ENCODE measurements at regions not wholly inside any gene's neighbourhood (a gene's known extent, or its start where the extent isn't known, plus 50 kb on each side); places are given as distances from the start of the nearest gene placed in this dataset.

- TF ChIP-seq CREB3 (tag; conservative IDR thresholded peaks at IDR 0.05; ENCODE audit: low read depth): no peak
- TF ChIP-seq BMI1 (IDR thresholded peaks at IDR 0.05; ENCODE audit: low read length): no peak
- TF ChIP-seq CAMTA2 (CRISPR knock-in tag; conservative IDR thresholded peaks at IDR 0.05): 0 out of 2 replicates have a peak, but pooled peaks have one; percentile 39
- no peak for TF ChIP-seq XRCC5 (IDR thresholded peaks at IDR 0.05; ENCODE audit: low read depth, low read length)
- TF ChIP-seq SIX5 (IDR thresholded peaks at IDR 0.05; ENCODE audit: borderline replicate concordance in 1 of 2, insufficient read depth in 1 of 2, low read depth in 1 of 2, low read length in 2 of 2): 0 out of 4 replicates have a peak, but pooled peaks of 1 of the 2 experiments have one; percentile 10
- TF ChIP-seq GTF2E2 (tag; IDR thresholded peaks at IDR 0.05): peak; percentile 98
- TF ChIP-seq EGR1 (conservative IDR thresholded peaks at IDR 0.05): no peak
- no peak for TF ChIP-seq ZNF764 (CRISPR knock-in tag; IDR thresholded peaks at IDR 0.05; ENCODE audit: low read depth)
- peak; percentile 84 for TF ChIP-seq TFAP4 (CRISPR knock-in tag; IDR thresholded peaks at IDR 0.05; ENCODE audit: borderline replicate concordance)
- no peak for TF ChIP-seq TEAD2 (tag; IDR thresholded peaks at IDR 0.05)
- TF ChIP-seq MAFF (IDR thresholded peaks at IDR 0.05; ENCODE audit: low read length): no peak
- no peak for TF ChIP-seq ELF2 (CRISPR knock-in tag; IDR thresholded peaks at IDR 0.05)
- TF ChIP-seq PHF8 (IDR thresholded peaks at IDR 0.05; ENCODE audit: borderline replicate concordance, low read length): peak; percentile 32; the same call in 1 of the 2 replicates
- TF ChIP-seq CEBPG (CRISPR knock-in tag; IDR thresholded peaks at IDR 0.05): peak; percentile 78
- TF ChIP-seq CEBPG (tag; conservative IDR thresholded peaks at IDR 0.05 in 1 of 2, IDR thresholded peaks at IDR 0.05 in 1 of 2): peak; percentile 87 to 92
- TF ChIP-seq DDX20 (tag; IDR thresholded peaks at IDR 0.05; ENCODE audit: low read depth): no peak
- peak; percentile 90 for TF ChIP-seq TBP (optimal IDR thresholded peaks at IDR 0.05; ENCODE audit: low read depth, low read length)
- TF ChIP-seq ZNF57 (CRISPR knock-in tag; IDR thresholded peaks at IDR 0.05): peak; percentile 53; the same call in 1 of the 2 replicates
- peak; percentile 71 for TF ChIP-seq TOE1 (IDR thresholded peaks at IDR 0.05; ENCODE audit: borderline replicate concordance)
- no peak; the same call in 1 of the 2 replicates for TF ChIP-seq TOE1 (CRISPR knock-in tag; IDR thresholded peaks at IDR 0.05; ENCODE audit: borderline replicate concordance, low read depth)
- peak; percentile 100 for TF ChIP-seq POLR2A (conservative IDR thresholded peaks at IDR 0.05)
- no peak for TF ChIP-seq FOXJ3 (CRISPR knock-in tag; IDR thresholded peaks at IDR 0.05)
- TF ChIP-seq FIP1L1 (IDR thresholded peaks at IDR 0.05; ENCODE audit: low read depth, low read length, poor library complexity, severe bottlenecking): no peak
- no peak for TF ChIP-seq SAFB2 (IDR thresholded peaks at IDR 0.05; ENCODE audit: borderline replicate concordance, low read depth, low read length, severe bottlenecking)
- TF ChIP-seq NR3C1 (CRISPR knock-in tag; IDR thresholded peaks at IDR 0.05): no peak
- no peak for TF ChIP-seq ZNF23 (CRISPR knock-in tag; IDR thresholded peaks at IDR 0.05)
- TF ChIP-seq BDP1 (IDR thresholded peaks at IDR 0.05; ENCODE audit: insufficient read depth, insufficient read length): no peak
- TF ChIP-seq POLR2H (tag; IDR thresholded peaks at IDR 0.05; ENCODE audit: low read depth): peak; percentile 97
- TF ChIP-seq HLTF (IDR thresholded peaks at IDR 0.05): no peak
These were observed 94.7 kb downstream of the PPIAL4G start (continued) for GRCh38 chr1:148388260-148389026.

All from K562 (cell line).